Panc1 (cell line): ENCODE measurements at regions not wholly inside any gene's neighbourhood (a gene's known extent, or its start where the extent isn't known, plus 50 kb on each side); places are given as distances from the start of the nearest gene placed in this dataset.

Source experiments
- POLR2AphosphoS5 ChIP-seq: IDR thresholded peaks from 2 replicates; pipeline ENCODE4 v1.6.1; 2012; ENCODE audit warnings: mild to moderate bottlenecking, low read depth, low read length, moderate library complexity
- SIN3A ChIP-seq: IDR thresholded peaks from 2 replicates; pipeline ENCODE4 v1.6.1; 2012; ENCODE audit warnings: low read depth, mild to moderate bottlenecking, low read length, moderate library complexity, borderline replicate concordance; ENCODE audit not compliant: insufficient read depth
- TCF7L2 ChIP-seq: IDR thresholded peaks from 2 replicates; pipeline ENCODE4 v1.6.1; 2011; ENCODE audit warnings: mild to moderate bottlenecking, low read depth, low read length, inconsistent platforms
- TF ChIP-seq, protein P1 (sequence below): fragments of 450-650 bp; IDR thresholded peaks from 2 replicates; pipeline ENCODE4 v1.5.1; 2017; ENCODE audit warnings: mild to moderate bottlenecking
- TF ChIP-seq, protein P2 (sequence below), 2 experiments: IDR thresholded peaks; 2 replicates each; pipeline ENCODE4 v1.6.1; 2011 to 2012; ENCODE audit warnings: low read depth in 2 of 2, control low read depth in 1 of 2, low read length in 1 of 2, mild to moderate bottlenecking in 1 of 2, moderate library complexity in 1 of 2; ENCODE audit not compliant: insufficient read depth in 1 of 2

DNA sequence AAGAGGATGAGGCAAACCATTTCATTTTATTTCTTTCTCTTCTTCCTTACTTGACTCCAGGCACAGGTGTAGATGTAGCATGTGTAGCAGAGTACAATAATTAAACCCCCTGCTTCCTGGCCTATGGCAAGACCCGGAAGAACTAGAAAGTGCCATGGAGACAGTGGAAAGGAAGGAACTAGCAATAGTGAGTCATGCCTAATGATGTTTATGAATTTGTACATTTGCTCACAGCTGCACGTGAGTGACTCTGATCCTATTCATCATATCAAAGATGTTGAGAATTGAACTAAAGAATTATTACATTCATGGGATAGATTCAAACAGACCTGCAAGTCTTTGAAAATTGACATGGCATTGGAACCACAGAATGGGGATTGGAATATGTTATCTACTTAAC is 2233.9 kb upstream of the TENM3 start:
- TF ChIP-seq TCF7L2 (no peak), POLR2AphosphoS5 (no peak), SIN3A (no peak)
- TF ChIP-seq, protein P1, sequence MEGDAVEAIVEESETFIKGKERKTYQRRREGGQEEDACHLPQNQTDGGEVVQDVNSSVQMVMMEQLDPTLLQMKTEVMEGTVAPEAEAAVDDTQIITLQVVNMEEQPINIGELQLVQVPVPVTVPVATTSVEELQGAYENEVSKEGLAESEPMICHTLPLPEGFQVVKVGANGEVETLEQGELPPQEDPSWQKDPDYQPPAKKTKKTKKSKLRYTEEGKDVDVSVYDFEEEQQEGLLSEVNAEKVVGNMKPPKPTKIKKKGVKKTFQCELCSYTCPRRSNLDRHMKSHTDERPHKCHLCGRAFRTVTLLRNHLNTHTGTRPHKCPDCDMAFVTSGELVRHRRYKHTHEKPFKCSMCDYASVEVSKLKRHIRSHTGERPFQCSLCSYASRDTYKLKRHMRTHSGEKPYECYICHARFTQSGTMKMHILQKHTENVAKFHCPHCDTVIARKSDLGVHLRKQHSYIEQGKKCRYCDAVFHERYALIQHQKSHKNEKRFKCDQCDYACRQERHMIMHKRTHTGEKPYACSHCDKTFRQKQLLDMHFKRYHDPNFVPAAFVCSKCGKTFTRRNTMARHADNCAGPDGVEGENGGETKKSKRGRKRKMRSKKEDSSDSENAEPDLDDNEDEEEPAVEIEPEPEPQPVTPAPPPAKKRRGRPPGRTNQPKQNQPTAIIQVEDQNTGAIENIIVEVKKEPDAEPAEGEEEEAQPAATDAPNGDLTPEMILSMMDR: no peak
- TF ChIP-seq, protein P2, sequence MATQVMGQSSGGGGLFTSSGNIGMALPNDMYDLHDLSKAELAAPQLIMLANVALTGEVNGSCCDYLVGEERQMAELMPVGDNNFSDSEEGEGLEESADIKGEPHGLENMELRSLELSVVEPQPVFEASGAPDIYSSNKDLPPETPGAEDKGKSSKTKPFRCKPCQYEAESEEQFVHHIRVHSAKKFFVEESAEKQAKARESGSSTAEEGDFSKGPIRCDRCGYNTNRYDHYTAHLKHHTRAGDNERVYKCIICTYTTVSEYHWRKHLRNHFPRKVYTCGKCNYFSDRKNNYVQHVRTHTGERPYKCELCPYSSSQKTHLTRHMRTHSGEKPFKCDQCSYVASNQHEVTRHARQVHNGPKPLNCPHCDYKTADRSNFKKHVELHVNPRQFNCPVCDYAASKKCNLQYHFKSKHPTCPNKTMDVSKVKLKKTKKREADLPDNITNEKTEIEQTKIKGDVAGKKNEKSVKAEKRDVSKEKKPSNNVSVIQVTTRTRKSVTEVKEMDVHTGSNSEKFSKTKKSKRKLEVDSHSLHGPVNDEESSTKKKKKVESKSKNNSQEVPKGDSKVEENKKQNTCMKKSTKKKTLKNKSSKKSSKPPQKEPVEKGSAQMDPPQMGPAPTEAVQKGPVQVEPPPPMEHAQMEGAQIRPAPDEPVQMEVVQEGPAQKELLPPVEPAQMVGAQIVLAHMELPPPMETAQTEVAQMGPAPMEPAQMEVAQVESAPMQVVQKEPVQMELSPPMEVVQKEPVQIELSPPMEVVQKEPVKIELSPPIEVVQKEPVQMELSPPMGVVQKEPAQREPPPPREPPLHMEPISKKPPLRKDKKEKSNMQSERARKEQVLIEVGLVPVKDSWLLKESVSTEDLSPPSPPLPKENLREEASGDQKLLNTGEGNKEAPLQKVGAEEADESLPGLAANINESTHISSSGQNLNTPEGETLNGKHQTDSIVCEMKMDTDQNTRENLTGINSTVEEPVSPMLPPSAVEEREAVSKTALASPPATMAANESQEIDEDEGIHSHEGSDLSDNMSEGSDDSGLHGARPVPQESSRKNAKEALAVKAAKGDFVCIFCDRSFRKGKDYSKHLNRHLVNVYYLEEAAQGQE (IDR thresholded peaks at IDR 0.05; ENCODE audit: insufficient read depth in 1 of 2, low read depth in 2 of 2, low read length in 1 of 2): no peak
